Activated T-cell treated with anti-CD3 and anti-CD28 coated beads, Interleukin-2, amount 50 U/mL, for 24 hours (primary cell): ENCODE measurements at regions not wholly inside any gene's neighbourhood (a gene's known extent, or its start where the extent isn't known, plus 50 kb on each side); places are given as distances from the start of the nearest gene placed in this dataset.

Source experiments
- DNase-seq: peaks from one replicate; pipeline ENCODE4 v3.0.0-alpha.2; 2020
- H3K27ac Mint-ChIP-seq: 2 replicates; pipeline ENCODE4 v1.8.0; 2020; ENCODE audit warnings: mild to moderate bottlenecking, mixed read lengths
- H3K27me3 Mint-ChIP-seq: 2 replicates; pipeline ENCODE4 v1.8.0; 2020; ENCODE audit warnings: mixed read lengths
- H3K36me3 Mint-ChIP-seq: 2 replicates; pipeline ENCODE4 v1.8.0; 2020; ENCODE audit warnings: low read depth, mixed read lengths
- H3K4me1 Mint-ChIP-seq: 2 replicates; pipeline ENCODE4 v1.8.0; 2020; ENCODE audit warnings: low read depth, mixed read lengths
- H3K4me3 Mint-ChIP-seq: 2 replicates; pipeline ENCODE4 v1.8.0; 2020; ENCODE audit warnings: mild to moderate bottlenecking, moderate library complexity, mixed read lengths
- H3K9me3 Mint-ChIP-seq: 2 replicates; pipeline ENCODE4 v1.8.0; 2020; ENCODE audit warnings: mixed read lengths

DNA sequence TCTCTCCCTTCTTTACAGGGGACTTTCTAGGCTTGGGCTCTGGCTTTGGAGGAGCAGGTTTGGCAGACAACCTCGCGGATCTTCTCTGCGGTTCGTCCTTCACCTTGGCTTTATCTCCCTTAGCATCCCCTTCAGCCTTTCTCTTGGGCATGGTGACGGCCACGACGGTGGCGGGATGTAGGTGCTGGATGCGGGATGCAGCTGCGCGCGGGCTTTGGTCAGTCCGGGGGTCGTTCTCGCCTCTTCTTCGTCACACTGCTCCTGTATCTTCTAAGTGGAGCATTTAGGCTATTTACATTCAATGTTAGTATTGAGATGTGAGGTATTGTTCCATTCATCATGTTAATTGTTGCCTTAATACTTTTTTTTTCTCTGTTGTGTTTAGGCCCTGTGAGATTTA lies 217.2 kb upstream of the STXBP6 start:
- Mint-ChIP-seq H3K9me3 (peaks cover 3% of the 10 kb centered on the region), H3K4me1 (no peaks in the 10 kb centered on the region), H3K27me3 (peaks cover 2% of the 10 kb centered on the region), H3K36me3 (no peaks in the 10 kb centered on the region), H3K4me3 (no peak overlapping the region), H3K27ac (no peak overlapping the region)
- DNase-seq: no peak

DNA sequence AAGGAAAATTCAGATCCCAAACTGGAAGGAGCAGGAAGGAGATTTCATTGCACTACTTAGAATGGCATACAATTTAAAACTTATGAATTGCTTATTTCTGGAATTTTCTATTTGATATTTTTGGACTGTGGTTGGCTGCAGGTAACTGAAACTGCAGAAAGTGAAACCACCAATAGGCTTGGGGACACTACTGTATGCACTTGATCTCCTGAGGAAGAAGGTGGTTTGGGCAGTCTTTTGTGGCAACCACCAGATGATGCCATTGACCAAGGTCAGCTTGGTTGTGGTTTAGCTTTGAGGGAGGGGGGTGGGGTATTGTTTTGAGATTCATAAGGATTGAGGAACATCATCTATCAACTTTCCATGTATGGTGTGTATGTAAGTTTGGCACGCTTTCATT lies 209.5 kb upstream of the STXBP6 start:
- H3K27me3 Mint-ChIP-seq: no peaks in the 10 kb centered on the region
- H3K4me3 Mint-ChIP-seq: no peak overlapping the region
- H3K9me3 Mint-ChIP-seq: no peaks in the 10 kb centered on the region
- DNase-seq: no peak
- no peaks in the 10 kb centered on the region for H3K36me3 Mint-ChIP-seq
- no peaks in the 10 kb centered on the region for H3K4me1 Mint-ChIP-seq
- H3K27ac Mint-ChIP-seq: no peak overlapping the region

DNA sequence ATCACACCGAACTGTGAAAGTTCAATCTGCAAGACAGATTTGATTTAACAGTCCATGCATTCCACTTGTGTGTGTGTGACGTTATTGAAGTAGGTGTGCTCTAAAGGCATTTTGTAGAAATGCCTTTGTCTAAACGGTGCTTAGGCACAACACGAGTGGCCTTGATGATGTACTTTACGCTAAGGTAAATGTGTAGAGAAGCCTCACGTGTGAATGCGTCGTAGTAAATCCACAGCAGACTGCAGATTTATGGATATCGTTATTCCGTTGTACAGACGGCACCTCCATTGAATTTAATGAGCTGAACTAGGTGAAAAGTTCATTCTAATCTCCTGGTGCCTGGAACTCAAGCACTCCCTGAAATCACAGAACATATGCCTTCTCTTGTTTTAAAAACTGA lies 202.8 kb upstream of the STXBP6 start:
- no peak overlapping the region for H3K4me3 Mint-ChIP-seq
- no peaks in the 10 kb centered on the region for H3K27me3 Mint-ChIP-seq
- H3K4me1 Mint-ChIP-seq: no peaks in the 10 kb centered on the region
- no peaks in the 10 kb centered on the region for H3K36me3 Mint-ChIP-seq
- no peak overlapping the region for H3K27ac Mint-ChIP-seq
- no peak for DNase-seq
- H3K9me3 Mint-ChIP-seq: peaks cover 6% of the 10 kb centered on the region

GRCh38 chr14:25250516-25250915 lies 200.6 kb upstream of the STXBP6 start:
- Mint-ChIP-seq H3K4me1 (no peaks in the 10 kb centered on the region), H3K4me3 (no peak overlapping the region), H3K27me3 (no peaks in the 10 kb centered on the region), H3K36me3 (no peaks in the 10 kb centered on the region), H3K27ac (no peak overlapping the region), H3K9me3 (peaks cover 6% of the 10 kb centered on the region)
- no peak for DNase-seq

GRCh38 chr14:25247609-25248008 lies 197.7 kb upstream of the STXBP6 start:
- H3K27ac Mint-ChIP-seq: no peak overlapping the region
- H3K27me3 Mint-ChIP-seq: peaks cover 2% of the 10 kb centered on the region
- H3K9me3 Mint-ChIP-seq: peaks cover 5% of the 10 kb centered on the region
- no peaks in the 10 kb centered on the region for H3K4me1 Mint-ChIP-seq
- DNase-seq: no peak
- no peak overlapping the region for H3K4me3 Mint-ChIP-seq
- H3K36me3 Mint-ChIP-seq: no peaks in the 10 kb centered on the region

DNA sequence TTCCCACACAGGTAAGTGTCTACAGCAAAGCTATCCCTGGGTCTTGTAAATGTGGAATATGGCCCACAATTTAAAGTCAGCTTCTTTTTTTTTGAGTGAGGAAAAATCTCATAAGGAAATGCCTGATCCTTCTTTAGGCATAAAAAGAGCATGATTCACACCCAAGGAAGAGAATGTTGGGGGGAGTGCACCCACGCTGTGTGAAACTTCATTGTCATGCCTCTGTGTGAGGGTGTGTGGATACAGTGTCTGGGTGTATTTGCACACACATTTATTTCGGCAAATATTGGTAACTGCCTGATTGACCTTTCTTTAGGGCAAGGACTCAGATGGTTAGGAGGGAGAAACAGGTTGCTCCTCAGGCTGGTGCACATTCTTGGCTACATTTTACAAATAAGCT lies 196.8 kb upstream of the STXBP6 start:
- Mint-ChIP-seq H3K4me1 (no peaks in the 10 kb centered on the region), H3K27ac (no peak overlapping the region), H3K9me3 (peaks cover 2% of the 10 kb centered on the region), H3K4me3 (no peak overlapping the region), H3K27me3 (peaks cover 2% of the 10 kb centered on the region), H3K36me3 (no peaks in the 10 kb centered on the region)
- no peak for DNase-seq

DNA sequence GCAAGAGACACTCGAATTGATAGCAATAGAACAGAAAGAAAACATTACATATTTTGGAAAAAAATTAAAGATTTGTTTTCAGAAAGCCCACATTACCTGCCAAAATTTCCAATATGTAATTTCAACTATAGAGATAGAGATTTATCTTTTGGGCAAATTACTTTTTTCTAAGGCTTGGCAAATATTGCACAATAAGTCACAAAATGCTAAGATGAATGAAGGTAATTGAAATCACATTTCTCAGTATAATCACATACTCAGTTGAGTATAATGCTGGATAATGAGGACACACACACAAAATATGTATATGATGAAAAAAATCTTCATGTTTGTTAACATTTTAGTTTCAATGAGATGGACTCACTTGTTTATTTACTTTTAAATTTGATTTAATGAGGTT lies 189.2 kb upstream of the STXBP6 start:
- Mint-ChIP-seq H3K27ac (no peak overlapping the region), H3K4me1 (no peaks in the 10 kb centered on the region), H3K9me3 (peaks cover 2% of the 10 kb centered on the region), H3K4me3 (no peak overlapping the region), H3K27me3 (no peaks in the 10 kb centered on the region), H3K36me3 (no peaks in the 10 kb centered on the region)
- no peak for DNase-seq

DNA sequence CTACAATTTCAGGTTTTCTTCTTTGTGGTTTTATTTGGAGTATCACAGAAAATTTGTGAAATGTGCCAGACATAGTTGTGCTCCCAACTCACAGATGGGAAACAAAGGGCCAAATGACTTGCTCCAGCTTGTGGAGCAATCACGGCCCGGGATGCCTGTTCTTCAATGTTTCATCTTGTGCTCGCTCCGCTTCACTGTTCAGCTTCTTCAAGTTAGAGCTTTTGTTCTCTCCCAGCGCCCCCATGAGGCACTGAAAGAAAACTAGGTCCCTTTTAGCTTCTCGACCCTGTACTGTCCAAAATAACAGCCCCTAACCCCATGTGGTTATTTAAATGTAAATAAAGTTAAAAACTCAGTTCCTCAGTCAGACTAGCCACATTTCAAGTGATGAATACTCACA lies 187.9 kb upstream of the STXBP6 start:
- no peak for DNase-seq
- Mint-ChIP-seq H3K27ac (no peak overlapping the region), H3K9me3 (peaks cover 2% of the 10 kb centered on the region), H3K4me3 (no peak overlapping the region), H3K27me3 (no peaks in the 10 kb centered on the region), H3K36me3 (no peaks in the 10 kb centered on the region), H3K4me1 (no peaks in the 10 kb centered on the region)

DNA sequence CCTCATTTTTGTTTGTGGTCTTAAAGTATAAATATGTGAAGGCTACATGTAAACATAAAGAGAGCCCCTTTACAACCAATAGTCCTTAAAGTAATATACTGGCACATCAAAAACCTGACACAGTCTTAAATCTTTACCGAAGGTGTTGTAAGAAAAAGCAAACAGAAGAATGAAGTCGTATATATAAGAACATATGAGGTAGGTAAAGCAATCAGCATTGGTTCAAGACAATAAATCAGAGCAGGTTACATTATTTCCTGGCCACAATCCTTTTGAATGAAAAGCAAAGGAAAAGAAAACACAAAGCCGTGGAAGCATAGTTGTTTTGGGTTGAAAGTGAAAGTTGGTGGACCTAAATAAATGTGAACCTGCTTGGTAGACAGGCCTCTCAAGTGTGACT lies 183.7 kb upstream of the STXBP6 start:
- Mint-ChIP-seq H3K4me1 (no peaks in the 10 kb centered on the region), H3K27me3 (no peaks in the 10 kb centered on the region), H3K9me3 (peaks cover 2% of the 10 kb centered on the region), H3K4me3 (no peak overlapping the region), H3K27ac (no peak overlapping the region), H3K36me3 (no peaks in the 10 kb centered on the region)
- no peak for DNase-seq

- Mint-ChIP-seq H3K9me3 (peaks cover 2% of the 10 kb centered on the region), H3K4me1 (no peaks in the 10 kb centered on the region), H3K36me3 (no peaks in the 10 kb centered on the region)
Measured at GRCh38 chr14:25231004-25231403, 181.1 kb upstream of the STXBP6 start.

DNA sequence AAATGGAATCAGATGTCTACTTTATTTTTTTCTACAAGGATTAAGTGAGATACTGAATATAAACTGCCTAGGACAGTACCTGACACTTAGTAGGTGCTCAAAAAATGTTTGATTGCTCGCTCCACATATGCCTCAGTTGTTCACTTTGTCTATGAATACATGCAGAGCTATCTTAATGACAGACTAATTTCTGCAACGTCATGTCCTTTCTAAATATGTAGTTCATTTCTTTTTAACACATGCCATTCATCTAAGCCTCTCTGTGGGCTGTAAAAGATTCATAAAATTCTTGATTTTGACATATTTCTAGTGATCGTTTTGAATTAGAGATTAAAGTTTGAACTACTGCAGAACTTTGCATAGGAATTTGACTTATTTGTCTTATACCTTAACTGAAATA lies 176.3 kb upstream of the STXBP6 start:
- Mint-ChIP-seq H3K9me3 (no peaks in the 10 kb centered on the region), H3K27me3 (peaks cover 5% of the 10 kb centered on the region), H3K4me1 (no peaks in the 10 kb centered on the region), H3K4me3 (no peak overlapping the region), H3K36me3 (no peaks in the 10 kb centered on the region), H3K27ac (no peak overlapping the region)
- DNase-seq: no peak

More at GRCh38 chr14:25231004-25231403, 181.1 kb upstream of the STXBP6 start:
- no peak for DNase-seq
- Mint-ChIP-seq H3K27me3 (no peaks in the 10 kb centered on the region), H3K4me3 (no peak overlapping the region), H3K27ac (no peak overlapping the region)

DNA sequence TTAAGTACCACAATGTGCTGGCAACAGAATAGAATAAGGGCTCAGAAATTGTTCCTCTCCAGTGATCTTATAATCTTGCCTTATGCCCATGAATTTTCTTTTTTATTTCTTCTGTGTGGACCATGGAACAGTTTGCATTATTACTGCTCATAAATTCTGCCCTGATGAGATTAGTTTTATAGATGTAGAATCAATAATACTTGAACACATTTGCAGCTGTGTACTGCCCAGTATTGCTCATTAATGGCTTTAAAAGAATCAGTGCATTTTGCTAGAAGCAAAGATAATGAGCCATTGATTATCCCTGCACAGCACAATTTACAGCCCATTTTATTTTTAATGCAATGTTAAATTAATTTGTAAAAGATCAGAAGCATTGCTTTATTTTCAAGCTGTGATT lies 172.3 kb upstream of the STXBP6 start:
- Mint-ChIP-seq H3K9me3 (no peaks in the 10 kb centered on the region), H3K4me3 (no peak overlapping the region), H3K27ac (no peak overlapping the region), H3K27me3 (peaks cover 8% of the 10 kb centered on the region), H3K36me3 (no peaks in the 10 kb centered on the region), H3K4me1 (no peaks in the 10 kb centered on the region)
- DNase-seq: no peak

DNA sequence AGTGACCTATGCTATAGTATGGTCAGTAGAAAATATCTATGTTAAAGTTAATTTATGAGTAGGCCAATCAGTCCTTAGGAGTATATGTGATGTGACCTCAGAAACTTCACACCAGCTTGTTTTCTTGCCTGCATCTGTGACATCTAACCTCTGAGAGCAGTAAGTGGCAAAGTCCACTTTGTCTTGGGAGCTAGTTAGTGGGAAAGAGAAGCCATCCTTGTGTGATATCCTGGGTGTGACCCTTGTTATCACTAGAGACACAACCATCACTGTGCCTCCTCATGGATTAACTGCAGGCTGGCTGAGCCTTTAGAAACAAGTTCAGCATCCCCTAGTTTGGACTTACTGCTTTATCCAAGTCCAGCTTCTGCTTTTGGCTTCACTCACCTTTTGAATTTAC lies 170.6 kb upstream of the STXBP6 start:
- no peaks in the 10 kb centered on the region for H3K9me3 Mint-ChIP-seq
- no peak overlapping the region for H3K27ac Mint-ChIP-seq
- H3K27me3 Mint-ChIP-seq: peaks cover 8% of the 10 kb centered on the region

DNA sequence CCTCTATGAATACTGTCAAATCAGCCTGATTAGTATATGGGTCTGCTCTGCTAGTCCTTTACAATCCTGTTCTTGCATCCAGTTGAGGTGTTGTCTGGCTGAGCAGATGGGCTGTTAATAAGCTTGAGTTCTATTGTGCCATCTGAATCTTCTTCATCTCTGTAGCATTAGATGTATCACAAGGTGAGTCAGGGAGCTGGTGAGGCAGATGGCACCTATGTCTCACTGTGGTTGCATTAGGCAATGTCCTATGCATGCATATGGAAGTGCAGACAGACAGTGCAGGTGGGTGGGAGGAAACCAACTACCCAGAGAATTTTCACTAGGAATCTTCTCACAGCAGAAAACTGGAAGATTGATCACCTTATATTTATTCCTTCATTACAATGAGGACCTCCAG lies 165.7 kb upstream of the STXBP6 start:
- no peaks in the 10 kb centered on the region for H3K4me1 Mint-ChIP-seq
- H3K27me3 Mint-ChIP-seq: peaks cover 3% of the 10 kb centered on the region
- no peaks in the 10 kb centered on the region for H3K36me3 Mint-ChIP-seq
- H3K27ac Mint-ChIP-seq: no peak overlapping the region
- DNase-seq: no peak
- peaks cover 5% of the 10 kb centered on the region for H3K9me3 Mint-ChIP-seq
- H3K4me3 Mint-ChIP-seq: no peak overlapping the region

More for the DNA sequence above, 170.6 kb upstream of the STXBP6 start:
- no peaks in the 10 kb centered on the region for H3K4me1 Mint-ChIP-seq
- no peaks in the 10 kb centered on the region for H3K36me3 Mint-ChIP-seq
- no peak overlapping the region for H3K4me3 Mint-ChIP-seq
- no peak for DNase-seq

GRCh38 chr14:25197885-25198284 lies 147.9 kb upstream of the STXBP6 start:
- H3K4me3 Mint-ChIP-seq: no peak overlapping the region
- no peaks in the 10 kb centered on the region for H3K36me3 Mint-ChIP-seq
- DNase-seq: no peak
- no peaks in the 10 kb centered on the region for H3K27me3 Mint-ChIP-seq
- H3K27ac Mint-ChIP-seq: no peak overlapping the region
- no peaks in the 10 kb centered on the region for H3K4me1 Mint-ChIP-seq
- H3K9me3 Mint-ChIP-seq: peaks cover 8% of the 10 kb centered on the region

GRCh38 chr14:25180221-25180620 lies 130.3 kb upstream of the STXBP6 start:
- H3K36me3 Mint-ChIP-seq: no peaks in the 10 kb centered on the region
- no peak overlapping the region for H3K4me3 Mint-ChIP-seq
- peaks cover 12% of the 10 kb centered on the region for H3K9me3 Mint-ChIP-seq
- no peak overlapping the region for H3K27ac Mint-ChIP-seq
- H3K27me3 Mint-ChIP-seq: peaks cover 17% of the 10 kb centered on the region
- DNase-seq: no peak
- H3K4me1 Mint-ChIP-seq: no peaks in the 10 kb centered on the region
